ENCODE measurements at regions not wholly inside any gene's neighbourhood (a gene's known extent, or its start where the extent isn't known, plus 50 kb on each side); places are given as distances from the start of the nearest gene placed in this dataset.

- H3K4me3 ChIP-seq (ENCODE audit: low read depth, low read length), result no peak overlapping the region
- no peak for TF ChIP-seq CTCF (IDR thresholded peaks at IDR 0.05; ENCODE audit: insufficient read depth, low read depth, low read length)
- no peak for DNase-seq (ENCODE audit: low read depth)
Measured at GRCh38 chr22:27041745-27042310, 384.4 kb downstream of the MIAT start.

- no peak for TF ChIP-seq CTCF (IDR thresholded peaks at IDR 0.05; ENCODE audit: insufficient read depth, low read depth, low read length)
- no peak overlapping the region for H3K4me3 ChIP-seq (ENCODE audit: low read depth, low read length)
- no peak for DNase-seq (ENCODE audit: low read depth)
Measured at GRCh38 chr22:27043262-27043661, 385.9 kb downstream of the MIAT start.

- peak; percentile 46 for DNase-seq (ENCODE audit: low read depth)
- TF ChIP-seq CTCF (IDR thresholded peaks at IDR 0.05; ENCODE audit: insufficient read depth, low read depth, low read length), result no peak
- no peak overlapping the region for H3K4me3 ChIP-seq (ENCODE audit: low read depth, low read length)
Measured at GRCh38 chr22:27045103-27045947, 387.9 kb downstream of the MIAT start.

GRCh38 chr22:27046086-27046485, 388.7 kb downstream of the MIAT start:
- H3K4me3 ChIP-seq (ENCODE audit: low read depth, low read length), result no peak overlapping the region
- DNase-seq (ENCODE audit: low read depth), result no peak
- no peak for TF ChIP-seq CTCF (IDR thresholded peaks at IDR 0.05; ENCODE audit: insufficient read depth, low read depth, low read length)

GRCh38 chr22:27046603-27047002, 389.2 kb downstream of the MIAT start:
- no peak for TF ChIP-seq CTCF (IDR thresholded peaks at IDR 0.05; ENCODE audit: insufficient read depth, low read depth, low read length)
- H3K4me3 ChIP-seq (ENCODE audit: low read depth, low read length), result no peak overlapping the region
- no peak for DNase-seq (ENCODE audit: low read depth)

- TF ChIP-seq CTCF (IDR thresholded peaks at IDR 0.05; ENCODE audit: insufficient read depth, low read depth, low read length), result no peak
- DNase-seq (ENCODE audit: low read depth), result no peak
Measured at GRCh38 chr22:27050771-27051170, 393.4 kb downstream of the MIAT start.

More at GRCh38 chr22:27050771-27051170, 393.4 kb downstream of the MIAT start:
- H3K4me3 ChIP-seq (ENCODE audit: low read depth, low read length), result no peak overlapping the region

All from fibroblast of villous mesenchyme (primary cell).